Erythroblast (primary cell): ENCODE measurements at regions not wholly inside any gene's neighbourhood (a gene's known extent, or its start where the extent isn't known, plus 50 kb on each side); places are given as distances from the start of the nearest gene placed in this dataset.

ENCODE experiments used
- DNase-seq, 2 experiments: peaks; one replicate each; lab custom pipeline; 2025; lab: John Stamatoyannopoulos, UW
- GATA1 ChIP-seq: IDR thresholded peaks from 2 replicates; pipeline ENCODE4 v1.6.1; 2011; ENCODE audit warnings: low read depth, mild to moderate bottlenecking, control low read depth, low read length, moderate library complexity
- POLR2A ChIP-seq: IDR thresholded peaks from 2 replicates; pipeline ENCODE4 v1.6.1; 2011; ENCODE audit warnings: mild to moderate bottlenecking, low read length

- TF ChIP-seq GATA1, result no peak
- no peak for TF ChIP-seq POLR2A
- no peak for DNase-seq
Observed at GRCh38 chr3:87624860-87625259, 348.5 kb upstream of the POU1F1 start.

- no peak for TF ChIP-seq POLR2A
- no peak for TF ChIP-seq GATA1
Observed at GRCh38 chr3:87621667-87622066, 345.3 kb upstream of the POU1F1 start.

GRCh38 chr3:87615506-87615905 is 339.1 kb upstream of the POU1F1 start:
- DNase-seq, result no peak
- TF ChIP-seq GATA1 (no peak), POLR2A (no peak)

More at GRCh38 chr3:87621667-87622066, 345.3 kb upstream of the POU1F1 start:
- no peak for DNase-seq

- DNase-seq, result no peak
- TF ChIP-seq GATA1 (no peak), POLR2A (no peak)
Observed at GRCh38 chr3:87614998-87615397, 338.6 kb upstream of the POU1F1 start.

- TF ChIP-seq GATA1, result no peak
- no peak for TF ChIP-seq POLR2A
- DNase-seq, result no peak
Observed at GRCh38 chr3:87607234-87607633, 330.9 kb upstream of the POU1F1 start.

- DNase-seq, result no peak
Observed at GRCh38 chr3:87595798-87596197, 319.4 kb upstream of the POU1F1 start.

GRCh38 chr3:87581240-87581639 is 304.9 kb upstream of the POU1F1 start:
- DNase-seq, result no peak
- TF ChIP-seq POLR2A (no peak), GATA1 (no peak)

More at GRCh38 chr3:87595798-87596197, 319.4 kb upstream of the POU1F1 start:
- TF ChIP-seq GATA1, result no peak
- TF ChIP-seq POLR2A, result no peak

- no peak for DNase-seq
- no peak for TF ChIP-seq POLR2A
- no peak for TF ChIP-seq GATA1
Observed at GRCh38 chr3:87576752-87577151, 300.4 kb upstream of the POU1F1 start.

GRCh38 chr3:87575550-87575949 is 299.2 kb upstream of the POU1F1 start:
- DNase-seq, result no peak
- TF ChIP-seq GATA1 (no peak), POLR2A (no peak)

- no peak for DNase-seq
- TF ChIP-seq POLR2A (no peak), GATA1 (no peak)
Observed at GRCh38 chr3:87568331-87568730, 291.9 kb upstream of the POU1F1 start.

GRCh38 chr3:87564438-87564837 is 288.1 kb upstream of the POU1F1 start:
- no peak for TF ChIP-seq GATA1
- TF ChIP-seq POLR2A, result no peak
- no peak for DNase-seq

- TF ChIP-seq POLR2A (no peak), GATA1 (no peak)
Observed at GRCh38 chr3:87563712-87564111, 287.3 kb upstream of the POU1F1 start.

GRCh38 chr3:87558492-87558891 is 282.1 kb upstream of the POU1F1 start:
- DNase-seq, result no peak
- no peak for TF ChIP-seq POLR2A
- no peak for TF ChIP-seq GATA1

More at GRCh38 chr3:87563712-87564111, 287.3 kb upstream of the POU1F1 start:
- DNase-seq, result no peak

- no peak for TF ChIP-seq GATA1
- no peak for TF ChIP-seq POLR2A
- no peak for DNase-seq
Observed at GRCh38 chr3:87555290-87555689, 278.9 kb upstream of the POU1F1 start.

- DNase-seq, result no peak
- TF ChIP-seq GATA1 (no peak), POLR2A (no peak)
Observed at GRCh38 chr3:87553058-87553457, 276.7 kb upstream of the POU1F1 start.
